ENCODE measurements at regions not wholly inside any gene's neighbourhood (a gene's known extent, or its start where the extent isn't known, plus 50 kb on each side); places are given as distances from the start of the nearest gene placed in this dataset.

DNA sequence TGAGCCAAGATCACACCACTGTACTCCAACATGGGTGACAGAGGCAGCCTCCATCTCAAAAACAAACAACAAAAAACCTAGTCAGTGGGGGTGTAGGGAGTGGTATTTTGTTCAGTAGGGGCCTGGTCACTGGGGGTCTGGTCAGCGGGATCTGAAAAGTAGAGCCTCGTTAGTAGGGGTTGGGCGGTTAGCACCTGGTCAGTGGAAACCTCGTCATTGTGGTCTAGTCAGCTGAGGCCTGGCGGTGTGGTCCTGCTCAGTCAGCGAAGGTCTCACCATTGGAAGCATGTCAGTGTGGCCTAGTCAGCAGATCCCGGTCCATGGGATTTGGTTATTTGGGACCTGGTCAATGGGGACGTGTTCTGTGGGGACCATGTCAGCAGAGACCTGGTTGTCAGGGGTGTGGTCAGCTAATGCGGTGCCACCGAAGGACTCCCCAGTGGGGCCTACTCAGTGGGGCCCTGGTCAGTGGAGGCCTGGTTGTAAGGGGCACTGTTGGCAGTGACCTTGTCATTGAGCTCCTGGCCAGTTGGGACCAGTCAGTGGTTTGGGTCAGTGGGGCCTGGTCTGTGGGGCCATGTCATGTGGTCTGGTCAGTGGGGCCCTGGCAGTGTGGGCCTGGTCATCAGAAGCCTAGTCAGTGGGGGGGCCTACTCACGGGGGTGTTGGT is 63.0 kb upstream of the TPM4 start:
- in situ Hi-C loops (cut with MboI; ENCODE audit: low pct_unique_long_range_greater_than_20kb, low sequenced_read_pairs, unreplicated experiment), result no loop called here
- TF ChIP-seq, protein P1, sequence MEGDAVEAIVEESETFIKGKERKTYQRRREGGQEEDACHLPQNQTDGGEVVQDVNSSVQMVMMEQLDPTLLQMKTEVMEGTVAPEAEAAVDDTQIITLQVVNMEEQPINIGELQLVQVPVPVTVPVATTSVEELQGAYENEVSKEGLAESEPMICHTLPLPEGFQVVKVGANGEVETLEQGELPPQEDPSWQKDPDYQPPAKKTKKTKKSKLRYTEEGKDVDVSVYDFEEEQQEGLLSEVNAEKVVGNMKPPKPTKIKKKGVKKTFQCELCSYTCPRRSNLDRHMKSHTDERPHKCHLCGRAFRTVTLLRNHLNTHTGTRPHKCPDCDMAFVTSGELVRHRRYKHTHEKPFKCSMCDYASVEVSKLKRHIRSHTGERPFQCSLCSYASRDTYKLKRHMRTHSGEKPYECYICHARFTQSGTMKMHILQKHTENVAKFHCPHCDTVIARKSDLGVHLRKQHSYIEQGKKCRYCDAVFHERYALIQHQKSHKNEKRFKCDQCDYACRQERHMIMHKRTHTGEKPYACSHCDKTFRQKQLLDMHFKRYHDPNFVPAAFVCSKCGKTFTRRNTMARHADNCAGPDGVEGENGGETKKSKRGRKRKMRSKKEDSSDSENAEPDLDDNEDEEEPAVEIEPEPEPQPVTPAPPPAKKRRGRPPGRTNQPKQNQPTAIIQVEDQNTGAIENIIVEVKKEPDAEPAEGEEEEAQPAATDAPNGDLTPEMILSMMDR (IDR thresholded peaks at IDR 0.05; ENCODE audit: extremely low read depth, insufficient read depth, missing control alignments), result no peak
- no peak for DNase-seq (ENCODE audit: low spot score)

DNA sequence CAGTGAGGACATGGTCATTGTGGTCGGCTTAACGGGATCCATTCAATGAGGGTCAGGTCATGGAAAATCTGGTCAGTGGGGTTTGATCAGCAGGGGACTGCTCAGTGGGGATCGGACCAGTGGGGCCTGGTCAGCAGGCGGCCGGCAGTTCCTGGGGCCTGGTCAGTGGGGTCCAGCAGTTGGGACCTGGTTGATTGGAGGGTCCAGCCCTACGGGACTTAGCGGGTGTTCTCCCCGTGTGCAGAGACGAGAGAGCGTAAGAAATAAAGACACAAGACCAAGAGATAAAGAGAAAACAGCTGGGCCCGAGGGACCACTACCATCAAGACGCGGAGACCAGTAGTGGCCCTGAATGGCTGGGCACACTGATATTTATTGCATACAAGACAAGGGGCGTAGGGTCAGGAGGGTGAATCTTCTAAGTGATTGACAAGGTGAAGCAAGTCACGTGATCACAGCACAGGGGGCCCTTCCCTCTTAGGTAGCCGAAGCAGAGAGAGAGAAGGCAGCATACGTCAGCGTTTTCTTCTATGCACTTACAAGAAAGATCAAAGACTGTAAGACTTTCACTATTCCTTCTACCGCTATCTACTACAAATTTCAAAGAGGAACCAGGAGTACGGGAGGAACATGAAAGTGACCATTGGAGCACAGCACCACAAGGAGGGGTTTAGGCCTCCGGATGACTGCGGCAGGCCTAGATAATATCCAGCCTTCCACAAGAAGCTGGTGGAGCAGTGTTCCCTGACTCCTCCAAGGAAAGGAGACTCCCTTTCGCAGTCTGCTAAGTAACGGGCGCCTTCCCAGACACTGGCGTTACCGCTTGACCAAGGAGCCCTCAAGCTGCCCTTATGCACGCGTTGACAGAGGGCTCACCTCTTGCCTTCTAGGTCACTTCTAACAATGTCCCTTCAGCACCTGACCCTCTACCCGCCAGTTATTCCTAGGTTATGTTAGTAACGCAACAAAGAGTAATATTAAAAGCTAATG is 62.1 kb upstream of the TPM4 start:
- TF ChIP-seq, protein P1 (IDR thresholded peaks at IDR 0.05; ENCODE audit: extremely low read depth, insufficient read depth, missing control alignments), result no peak
- in situ Hi-C loops (cut with MboI; ENCODE audit: low pct_unique_long_range_greater_than_20kb, low sequenced_read_pairs, unreplicated experiment), result no loop called here
- DNase-seq (ENCODE audit: low spot score), result no peak

DNA sequence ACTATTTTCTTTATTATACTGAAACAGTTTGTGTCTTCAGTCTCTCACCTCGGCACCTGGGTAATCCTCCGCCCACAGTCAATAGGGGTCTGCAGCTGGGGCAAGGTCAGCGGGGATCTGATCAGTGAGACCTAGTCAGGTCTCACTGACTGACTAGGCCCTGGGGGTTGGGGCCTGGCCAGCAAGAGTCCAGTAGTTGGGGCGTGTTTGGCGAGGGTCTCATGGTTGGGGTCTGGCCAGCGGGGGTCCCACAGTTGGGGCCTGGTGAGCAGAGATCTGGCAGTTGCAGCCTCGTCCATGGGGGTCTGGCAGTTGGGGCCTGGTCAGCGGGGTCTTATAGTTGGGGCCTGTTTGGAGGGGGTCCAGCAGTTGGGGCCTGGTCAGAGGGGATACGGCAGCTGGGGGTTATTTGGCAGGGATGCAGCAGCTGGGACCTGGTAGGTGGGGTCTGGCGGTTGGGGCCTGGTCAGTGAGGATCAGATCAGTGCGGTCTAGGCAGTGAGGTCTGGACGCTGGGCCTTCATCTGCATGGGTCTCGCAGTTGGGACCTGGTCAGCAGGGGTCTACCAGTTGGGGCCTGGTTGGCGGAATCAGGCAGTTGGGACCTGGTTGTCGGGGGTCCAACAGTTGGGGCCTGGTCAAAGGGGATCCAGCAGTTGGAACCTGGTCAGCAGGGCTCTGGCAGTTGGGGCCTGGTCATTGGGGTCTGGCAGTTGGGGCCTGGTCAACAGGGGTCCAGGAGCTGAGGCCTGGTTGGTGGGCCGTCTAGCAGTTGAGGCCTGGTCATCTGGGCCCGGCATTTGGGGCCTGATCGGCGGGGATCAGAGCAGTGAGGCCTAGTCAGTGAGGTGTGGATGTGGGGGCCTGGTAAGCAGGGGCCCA is 61.1 kb upstream of the TPM4 start:
- TF ChIP-seq, protein P1 (IDR thresholded peaks at IDR 0.05; ENCODE audit: extremely low read depth, insufficient read depth, missing control alignments), result no peak
- DNase-seq (ENCODE audit: low spot score), result no peak
- in situ Hi-C loops (cut with MboI; ENCODE audit: low pct_unique_long_range_greater_than_20kb, low sequenced_read_pairs, unreplicated experiment), result no loop called here

DNA sequence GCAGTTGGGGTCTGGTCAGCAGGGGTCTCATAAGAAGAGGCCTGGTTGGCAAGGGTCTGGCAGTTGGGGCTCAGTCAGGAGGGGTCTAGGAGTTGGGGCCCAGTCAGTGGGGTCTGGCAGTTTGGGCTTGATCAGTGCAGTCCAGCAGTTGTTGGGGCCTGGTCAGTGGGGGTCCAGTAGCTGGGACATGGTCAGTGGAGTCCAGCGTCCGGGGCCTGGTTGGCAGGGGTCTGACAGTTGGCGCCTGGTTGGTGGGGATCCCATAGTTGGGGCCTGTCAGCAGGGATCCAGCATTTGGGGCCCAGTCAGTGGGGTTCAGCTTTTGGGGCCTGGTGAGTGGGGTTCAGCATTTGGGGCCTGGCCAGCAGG is 60.5 kb upstream of the TPM4 start:
- in situ Hi-C loops (cut with MboI; ENCODE audit: low pct_unique_long_range_greater_than_20kb, low sequenced_read_pairs, unreplicated experiment), result no loop called here
- TF ChIP-seq, protein P1 (IDR thresholded peaks at IDR 0.05; ENCODE audit: extremely low read depth, insufficient read depth, missing control alignments), result no peak
- DNase-seq (ENCODE audit: low spot score), result no peak

DNA sequence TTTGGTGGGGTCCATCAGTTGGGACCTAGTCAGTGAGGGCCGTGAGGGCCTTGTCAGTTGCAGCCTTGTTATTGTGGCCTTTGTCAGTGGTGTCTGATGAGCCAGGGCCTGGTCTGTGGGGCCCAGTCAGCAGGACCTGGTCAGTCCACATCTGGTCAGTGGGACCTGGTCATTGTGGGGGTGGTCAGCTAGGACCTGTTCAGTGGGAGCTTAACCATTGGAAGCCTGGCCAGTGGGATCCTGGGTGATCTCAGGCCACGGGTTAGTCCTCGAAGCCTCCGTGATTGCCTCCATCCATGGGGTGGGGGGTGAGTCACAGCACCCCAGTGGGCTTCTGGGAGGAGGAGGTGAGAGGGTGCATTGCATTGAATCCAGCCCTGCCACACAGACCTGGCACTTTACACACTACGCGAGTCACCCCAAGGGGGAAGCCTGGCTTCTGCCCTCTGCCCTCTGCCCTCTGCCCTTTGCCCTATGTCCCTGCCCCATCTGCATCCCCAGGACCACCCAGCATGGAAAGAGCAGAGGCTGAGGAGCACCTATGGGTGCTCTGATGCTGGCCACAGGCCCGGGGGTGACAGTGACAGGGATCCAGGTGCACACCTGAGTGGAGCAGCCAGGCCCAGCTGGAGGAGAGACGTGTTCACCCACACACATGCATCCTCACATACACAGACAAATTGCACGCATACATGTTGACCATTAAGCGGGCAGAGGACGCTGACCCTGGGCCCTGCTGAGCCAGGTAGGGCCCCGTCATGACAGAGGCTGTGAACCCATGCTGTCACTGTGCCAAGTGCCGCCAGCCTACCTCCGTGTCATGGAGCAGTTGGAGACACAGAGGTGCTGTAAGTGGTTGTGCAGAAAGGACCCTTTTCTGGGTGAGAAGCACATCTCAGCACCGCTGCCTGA is 59.8 kb upstream of the TPM4 start:
- TF ChIP-seq, protein P1 (IDR thresholded peaks at IDR 0.05; ENCODE audit: extremely low read depth, insufficient read depth, missing control alignments), result no peak
- in situ Hi-C loops (cut with MboI; ENCODE audit: low pct_unique_long_range_greater_than_20kb, low sequenced_read_pairs, unreplicated experiment), result no loop called here
- no peak for DNase-seq (ENCODE audit: low spot score)

All from GM13977 (cell line).